ENCODE measurements at regions not wholly inside any gene's neighbourhood (a gene's known extent, or its start where the extent isn't known, plus 50 kb on each side); places are given as distances from the start of the nearest gene placed in this dataset.
"Not testable (repeated sequence)": the region's sequence is repeated elsewhere in the genome, so short reads cannot be mapped to it uniquely, and the experiment has no call there.

GRCh38 chr7:94190599-94191061, 186.5 kb upstream of the BET1 start:
- ChIA-PET POLR2A (interaction anchor here (1.1 kb wide), 1 partner anchor 184 kb away, joined by 3 read pairs; no protein-coding TSS in a partner anchor), CTCF (interaction anchor here (0.8 kb wide), 1 partner anchor 21 kb away, joined by 4 read pairs; no protein-coding TSS in a partner anchor)
- no peaks in the 10 kb centered on the region for H3K27me3 Mint-ChIP-seq (ENCODE audit: insufficient read depth, unreplicated experiment)
- no peaks in the 10 kb centered on the region for H3K9me3 Mint-ChIP-seq (ENCODE audit: unreplicated experiment)
- no peaks in the 10 kb centered on the region for H3K36me3 Mint-ChIP-seq (ENCODE audit: insufficient read depth, unreplicated experiment)
- no TSS peak for BruUV-seq (replicated peaks)
- no peak for TF ChIP-seq CTCF (IDR thresholded peaks at IDR 0.05; ENCODE audit: unreplicated experiment)
- peaks cover 5% of the 10 kb centered on the region for H3K4me1 Mint-ChIP-seq (ENCODE audit: insufficient read depth, unreplicated experiment)
- peak overlapping the region; percentile 66 for H3K27ac Mint-ChIP-seq (ENCODE audit: low read depth, unreplicated experiment)
- intact Hi-C loops (cut with micrococcal nuclease), result no loop called here
- DNase-seq (ENCODE audit: unreplicated experiment), result peak; percentile 82
- no peak overlapping the region for H3K4me3 Mint-ChIP-seq (ENCODE audit: unreplicated experiment)

GRCh38 chr7:94194426-94194825, 190.3 kb upstream of the BET1 start:
- H3K27ac Mint-ChIP-seq (ENCODE audit: low read depth, unreplicated experiment); POLR2A ChIA-PET; DNase-seq (ENCODE audit: unreplicated experiment); intact Hi-C loops (cut with micrococcal nuclease); H3K4me3 Mint-ChIP-seq (ENCODE audit: unreplicated experiment); BruUV-seq (replicated peaks); CTCF ChIA-PET; H3K9me3 Mint-ChIP-seq (ENCODE audit: unreplicated experiment); H3K4me1 Mint-ChIP-seq (ENCODE audit: insufficient read depth, unreplicated experiment); H3K36me3 Mint-ChIP-seq (ENCODE audit: insufficient read depth, unreplicated experiment); H3K27me3 Mint-ChIP-seq (ENCODE audit: insufficient read depth, unreplicated experiment): not testable (repeated sequence)

- H3K27ac Mint-ChIP-seq (ENCODE audit: low read depth, unreplicated experiment), result no peak overlapping the region
- H3K9me3 Mint-ChIP-seq (ENCODE audit: unreplicated experiment), result no peaks in the 10 kb centered on the region
- no TSS peak for BruUV-seq (replicated peaks)
- intact Hi-C loops (cut with micrococcal nuclease), result no loop called here
- peak; percentile 6 for DNase-seq (ENCODE audit: unreplicated experiment)
- ChIA-PET CTCF (no interaction called here), POLR2A (interaction anchor here (0.6 to 0.9 kb wide), 2 partner anchors 11 to 44 kb away, joined by 3 to 9 read pairs; no protein-coding TSS in a partner anchor)
- no peaks in the 10 kb centered on the region for H3K36me3 Mint-ChIP-seq (ENCODE audit: insufficient read depth, unreplicated experiment)
- no peaks in the 10 kb centered on the region for H3K4me1 Mint-ChIP-seq (ENCODE audit: insufficient read depth, unreplicated experiment)
- H3K27me3 Mint-ChIP-seq (ENCODE audit: insufficient read depth, unreplicated experiment), result no peaks in the 10 kb centered on the region
- TF ChIP-seq CTCF (IDR thresholded peaks at IDR 0.05; ENCODE audit: unreplicated experiment), result no peak
- no peak overlapping the region for H3K4me3 Mint-ChIP-seq (ENCODE audit: unreplicated experiment)
Observed at GRCh38 chr7:94195201-94195600, 191.0 kb upstream of the BET1 start.

DNA sequence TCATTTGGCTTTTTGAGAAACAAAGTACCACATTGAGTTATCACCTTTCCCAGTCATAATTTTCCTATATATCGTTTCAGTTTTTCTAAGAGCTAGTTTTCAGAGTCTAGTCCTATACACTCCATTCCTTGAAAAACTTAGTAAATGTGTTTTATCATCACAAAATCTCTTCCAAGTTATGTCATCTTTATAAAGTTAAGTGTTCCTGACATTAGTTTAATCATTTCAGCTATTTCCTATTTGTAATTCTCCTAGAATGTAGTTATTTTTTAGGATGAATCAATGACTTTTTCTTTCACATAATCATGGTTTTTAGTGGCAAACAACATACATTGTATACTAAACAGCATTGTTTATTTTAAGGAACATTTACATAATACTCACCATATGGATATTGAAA, 191.7 kb upstream of the BET1 start:
- H3K4me3 Mint-ChIP-seq (ENCODE audit: unreplicated experiment), result no peak overlapping the region
- H3K36me3 Mint-ChIP-seq (ENCODE audit: insufficient read depth, unreplicated experiment), result no peaks in the 10 kb centered on the region
- no peak overlapping the region for H3K27ac Mint-ChIP-seq (ENCODE audit: low read depth, unreplicated experiment)
- BruUV-seq (replicated peaks), result no TSS peak
- DNase-seq (ENCODE audit: unreplicated experiment), result no peak
- no peaks in the 10 kb centered on the region for H3K27me3 Mint-ChIP-seq (ENCODE audit: insufficient read depth, unreplicated experiment)
- ChIA-PET POLR2A (interaction anchor here (0.6 to 0.9 kb wide), 2 partner anchors 11 to 43 kb away, joined by 3 to 9 read pairs; no protein-coding TSS in a partner anchor), CTCF (no interaction called here)
- TF ChIP-seq CTCF (IDR thresholded peaks at IDR 0.05; ENCODE audit: unreplicated experiment), result no peak
- intact Hi-C loops (cut with micrococcal nuclease), result no loop called here
- H3K9me3 Mint-ChIP-seq (ENCODE audit: unreplicated experiment), result no peaks in the 10 kb centered on the region
- H3K4me1 Mint-ChIP-seq (ENCODE audit: insufficient read depth, unreplicated experiment), result no peaks in the 10 kb centered on the region

DNA sequence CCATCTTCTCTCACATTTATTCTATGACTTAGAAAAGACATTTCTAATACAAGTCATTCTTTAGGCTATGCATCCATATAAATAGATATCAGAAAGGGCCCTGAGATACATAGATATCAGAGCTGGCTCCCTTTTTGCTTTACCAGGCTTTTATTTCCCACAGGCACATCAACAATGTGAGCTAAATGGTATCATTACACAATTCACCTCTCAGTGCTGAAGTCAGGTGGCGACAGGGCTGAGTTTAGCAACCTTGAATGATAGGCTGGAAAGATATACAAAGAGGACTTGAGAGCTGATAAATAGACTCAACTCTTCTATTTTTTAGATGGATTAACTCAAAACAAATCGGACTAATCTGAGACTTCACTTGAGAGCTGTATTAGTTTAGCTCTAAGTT, 189.2 kb upstream of the COL1A2 start:
- intact Hi-C loops (cut with micrococcal nuclease), result no loop called here
- Mint-ChIP-seq H3K4me3 (ENCODE audit: unreplicated experiment) (no peak overlapping the region), H3K36me3 (ENCODE audit: insufficient read depth, unreplicated experiment) (no peaks in the 10 kb centered on the region), H3K4me1 (ENCODE audit: insufficient read depth, unreplicated experiment) (no peaks in the 10 kb centered on the region), H3K27ac (ENCODE audit: low read depth, unreplicated experiment) (no peak overlapping the region), H3K27me3 (ENCODE audit: insufficient read depth, unreplicated experiment) (no peaks in the 10 kb centered on the region), H3K9me3 (ENCODE audit: unreplicated experiment) (no peaks in the 10 kb centered on the region)
- peak; percentile 11 for DNase-seq (ENCODE audit: unreplicated experiment)
- BruUV-seq (replicated peaks), result no TSS peak
- POLR2A ChIA-PET, result no interaction called here
- no peak for TF ChIP-seq CTCF (IDR thresholded peaks at IDR 0.05; ENCODE audit: unreplicated experiment)
- CTCF ChIA-PET, result interaction anchor here (0.5 to 0.8 kb wide), 4 partner anchors 16 to 711 kb away, joined by 3 to 4 read pairs (median 3); no protein-coding TSS in a partner anchor
